C4-2B (cell line): ENCODE measurements at regions not wholly inside any gene's neighbourhood (a gene's known extent, or its start where the extent isn't known, plus 50 kb on each side); places are given as distances from the start of the nearest gene placed in this dataset.

Experiments
- H3K27ac ChIP-seq: fragments of 450-650 bp; 2 replicates; pipeline ENCODE4 v1.5.1; 2017
- CTCF ChIP-seq: fragments of 450-650 bp; conservative IDR thresholded peaks from 2 replicates; pipeline ENCODE4 v1.5.1; 2017; ENCODE audit warnings: mild to moderate bottlenecking
- ZFX ChIP-seq: fragments of 450-650 bp; IDR thresholded peaks from 2 replicates; pipeline ENCODE4 v1.6.1; 2017

DNA sequence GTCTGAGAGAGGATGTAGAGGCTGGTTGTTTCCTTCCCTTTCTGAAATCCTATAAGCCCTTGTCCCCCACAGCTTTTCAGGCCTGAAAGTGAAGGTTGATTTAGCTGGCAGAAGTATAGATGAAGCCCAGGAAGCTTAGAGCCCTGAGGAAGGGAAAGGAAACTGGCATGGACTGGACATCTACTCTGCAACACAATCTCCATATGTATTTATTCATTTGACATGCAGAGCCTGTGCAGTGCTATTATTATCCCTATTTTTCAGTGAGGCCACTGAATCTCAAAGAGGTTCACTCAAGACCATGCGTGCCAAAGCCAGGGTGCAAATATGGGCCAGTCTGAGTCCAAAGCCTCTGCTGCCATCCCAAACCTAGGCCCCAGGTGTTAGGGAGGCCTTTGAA is 78.5 kb upstream of the KCND3 start:
- TF ChIP-seq ZFX = no peak
- no peak for TF ChIP-seq CTCF
- H3K27ac ChIP-seq = no peak overlapping the region

DNA sequence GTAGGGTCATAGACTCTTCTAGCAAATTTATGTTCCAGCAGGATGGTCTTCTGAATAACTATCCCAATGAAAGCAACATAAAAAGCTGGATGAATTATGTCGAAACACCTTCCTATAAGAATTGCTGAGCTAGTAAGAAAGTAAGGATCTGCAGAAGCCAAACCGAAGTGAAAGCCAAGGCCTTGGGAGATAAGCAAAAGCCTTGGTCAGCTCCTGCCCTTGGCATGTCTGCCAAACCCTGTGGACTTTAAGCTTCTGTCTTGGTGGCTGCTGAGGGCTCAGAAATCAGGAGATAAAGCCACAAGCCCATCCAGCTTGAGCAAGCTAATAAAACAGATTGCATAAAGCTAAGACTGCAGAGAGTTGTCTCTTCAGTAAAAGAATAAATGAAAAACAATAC is 81.2 kb upstream of the KCND3 start:
- no peak overlapping the region for H3K27ac ChIP-seq
- TF ChIP-seq ZFX (no peak), CTCF (no peak)

DNA sequence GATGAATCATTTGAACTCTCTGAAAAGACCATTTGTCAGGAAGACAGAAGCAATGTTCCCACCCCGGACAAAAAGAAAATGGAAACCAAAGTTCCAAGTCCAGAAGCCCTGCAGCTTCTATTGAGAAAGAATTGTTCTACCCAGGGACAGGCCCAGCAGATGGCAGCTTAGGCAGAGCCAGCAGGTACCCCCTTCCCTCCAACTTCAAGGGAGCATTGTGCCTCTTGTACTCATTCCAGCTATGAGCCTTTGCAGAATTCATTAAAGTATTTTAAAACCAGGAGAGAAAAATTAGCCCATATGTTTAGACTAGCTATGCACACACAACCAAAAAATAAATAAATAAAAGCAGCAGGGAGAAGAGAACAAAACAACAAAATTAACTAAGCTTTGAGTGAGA is 85.2 kb upstream of the KCND3 start:
- TF ChIP-seq CTCF (no peak), ZFX (no peak)

DNA sequence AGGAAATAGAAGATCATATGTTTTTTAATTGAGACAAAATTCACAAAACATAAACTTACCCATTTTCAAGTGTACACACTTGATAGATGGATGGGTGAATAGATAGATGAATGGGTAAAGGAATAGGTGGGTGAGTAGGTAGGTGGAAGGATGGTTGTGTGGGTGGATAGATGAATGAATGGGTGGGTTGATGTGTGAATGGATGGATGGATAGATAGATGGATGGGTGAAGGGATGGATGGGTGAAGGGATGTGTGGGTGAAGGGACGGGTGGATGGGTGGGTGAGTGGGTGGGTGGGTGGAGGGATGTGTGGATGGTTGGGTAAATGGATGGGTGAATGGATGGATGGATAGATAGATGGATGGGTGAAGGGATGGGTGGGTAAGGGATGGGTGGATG is 86.1 kb upstream of the KCND3 start:
- H3K27ac ChIP-seq = no peak overlapping the region
- TF ChIP-seq ZFX (no peak), CTCF (no peak)

More for the DNA sequence above, 85.2 kb upstream of the KCND3 start:
- no peak overlapping the region for H3K27ac ChIP-seq

DNA sequence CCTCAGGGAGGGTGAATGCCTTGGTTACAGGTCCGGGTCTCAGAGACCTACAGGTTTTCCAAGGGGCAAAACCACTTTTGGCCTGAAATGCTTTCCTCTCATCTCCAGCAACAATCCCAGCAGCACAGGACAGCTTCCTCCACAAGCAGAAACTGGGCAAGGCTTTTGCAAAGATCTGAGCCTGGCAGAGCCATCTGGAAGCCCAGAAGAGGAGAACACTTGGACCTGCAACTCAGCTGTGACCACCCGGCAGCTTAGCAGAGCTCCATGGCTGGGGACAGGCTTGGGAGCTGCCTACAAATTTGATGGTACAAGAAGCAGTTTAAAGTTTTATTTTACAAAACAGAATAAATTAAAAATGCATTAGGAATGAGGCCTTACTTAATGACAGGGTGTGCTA is 90.0 kb upstream of the KCND3 start:
- H3K27ac ChIP-seq = no peak overlapping the region
- TF ChIP-seq CTCF = no peak
- TF ChIP-seq ZFX = no peak

- no peak for TF ChIP-seq ZFX
- no peak for TF ChIP-seq CTCF
- H3K27ac ChIP-seq = no peak overlapping the region
Measured at GRCh38 chr1:112083487-112083886, 94.0 kb upstream of the KCND3 start.

DNA sequence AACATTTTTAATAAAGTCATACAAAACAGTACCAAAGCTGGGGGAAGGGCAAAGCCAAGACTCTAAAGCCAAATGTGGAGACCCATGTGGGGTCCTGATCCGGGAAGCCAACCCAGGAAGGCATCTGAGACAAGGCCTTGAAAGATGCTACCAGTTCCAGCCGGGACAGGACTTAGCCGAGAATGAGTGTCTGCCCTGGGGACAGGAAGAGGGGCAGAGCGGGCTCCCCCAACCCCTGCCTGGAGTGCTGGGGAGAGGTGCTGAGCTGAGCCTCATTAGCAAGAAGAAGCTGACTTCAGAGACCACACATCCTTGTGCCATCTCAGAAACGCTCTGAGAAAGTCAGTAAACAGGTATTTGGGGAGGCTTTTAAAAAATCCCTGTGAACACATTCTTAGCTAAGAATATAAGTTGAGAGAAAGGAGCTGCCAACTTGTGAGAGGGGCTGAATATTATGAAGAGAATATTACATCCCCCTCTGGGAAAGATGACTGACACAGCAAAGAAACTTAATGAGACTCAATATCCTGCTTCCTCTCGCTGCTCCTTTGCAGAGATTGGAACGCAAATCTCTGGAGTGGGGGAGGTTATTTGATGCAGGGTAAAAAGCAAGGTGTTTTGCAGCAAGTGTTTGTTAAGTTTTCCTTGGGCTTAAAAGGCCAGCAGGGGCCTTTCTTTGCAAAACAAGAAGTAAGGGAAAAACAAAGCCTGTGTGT is 103.3 kb upstream of the KCND3 start:
- TF ChIP-seq CTCF (no peak), ZFX (no peak)

More for the DNA sequence above, 103.3 kb upstream of the KCND3 start:
- H3K27ac ChIP-seq = no peak overlapping the region
